ENCODE measurements at regions not wholly inside any gene's neighbourhood (a gene's known extent, or its start where the extent isn't known, plus 50 kb on each side); places are given as distances from the start of the nearest gene placed in this dataset.

DNA sequence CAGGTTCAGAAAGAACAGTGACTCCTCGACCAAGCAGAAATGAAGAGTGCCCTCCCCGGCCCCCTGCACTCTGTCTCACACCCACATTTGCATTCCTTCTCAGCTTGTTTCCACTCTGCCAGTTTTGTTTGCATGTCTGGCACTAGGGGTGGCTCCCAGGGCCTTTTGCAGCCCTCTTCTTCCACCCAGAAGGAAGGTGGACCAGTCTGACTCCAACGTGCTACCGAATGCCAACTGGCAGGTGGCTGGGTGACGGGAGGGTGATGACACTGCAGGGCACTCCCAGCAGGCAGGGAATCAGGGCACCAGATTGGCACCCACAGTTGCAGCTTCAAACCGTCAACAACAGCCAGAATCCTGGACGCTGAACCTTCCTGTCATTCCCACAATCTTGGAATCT is 371.1 kb downstream of the TXNL1 start:
- TF ChIP-seq, protein P1, sequence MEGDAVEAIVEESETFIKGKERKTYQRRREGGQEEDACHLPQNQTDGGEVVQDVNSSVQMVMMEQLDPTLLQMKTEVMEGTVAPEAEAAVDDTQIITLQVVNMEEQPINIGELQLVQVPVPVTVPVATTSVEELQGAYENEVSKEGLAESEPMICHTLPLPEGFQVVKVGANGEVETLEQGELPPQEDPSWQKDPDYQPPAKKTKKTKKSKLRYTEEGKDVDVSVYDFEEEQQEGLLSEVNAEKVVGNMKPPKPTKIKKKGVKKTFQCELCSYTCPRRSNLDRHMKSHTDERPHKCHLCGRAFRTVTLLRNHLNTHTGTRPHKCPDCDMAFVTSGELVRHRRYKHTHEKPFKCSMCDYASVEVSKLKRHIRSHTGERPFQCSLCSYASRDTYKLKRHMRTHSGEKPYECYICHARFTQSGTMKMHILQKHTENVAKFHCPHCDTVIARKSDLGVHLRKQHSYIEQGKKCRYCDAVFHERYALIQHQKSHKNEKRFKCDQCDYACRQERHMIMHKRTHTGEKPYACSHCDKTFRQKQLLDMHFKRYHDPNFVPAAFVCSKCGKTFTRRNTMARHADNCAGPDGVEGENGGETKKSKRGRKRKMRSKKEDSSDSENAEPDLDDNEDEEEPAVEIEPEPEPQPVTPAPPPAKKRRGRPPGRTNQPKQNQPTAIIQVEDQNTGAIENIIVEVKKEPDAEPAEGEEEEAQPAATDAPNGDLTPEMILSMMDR (IDR thresholded peaks at IDR 0.05; ENCODE audit: insufficient read depth, low read depth, low read length): no peak
- no peak for TF ChIP-seq EZH2 (IDR thresholded peaks at IDR 0.05; ENCODE audit: insufficient read depth, low read length)
